ENCODE measurements at regions not wholly inside any gene's neighbourhood (a gene's known extent, or its start where the extent isn't known, plus 50 kb on each side); places are given as distances from the start of the nearest gene placed in this dataset.
A peak's percentile ranks its signal among the peaks of the same experiment; 100 is the strongest.

DNA sequence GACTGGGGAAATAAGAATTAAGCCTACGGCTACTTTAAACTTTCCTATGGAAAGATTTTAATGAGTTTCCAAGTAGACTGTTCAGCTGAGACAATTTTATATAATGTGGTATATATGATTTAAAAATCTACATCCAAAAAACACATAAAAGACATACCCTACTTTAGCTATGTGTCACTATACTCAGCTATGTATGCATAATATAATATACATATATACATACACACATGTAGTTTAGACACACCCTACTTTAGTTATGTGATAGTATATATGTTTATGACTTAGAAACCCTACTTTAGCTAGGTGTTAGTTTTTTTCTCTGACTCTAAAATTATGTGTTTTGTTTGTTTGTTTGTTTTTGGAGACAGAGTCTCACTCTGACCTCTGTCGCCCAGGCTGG lies 100.5 kb upstream of the DAB2 start:
- DNase-seq = no peak

DNA sequence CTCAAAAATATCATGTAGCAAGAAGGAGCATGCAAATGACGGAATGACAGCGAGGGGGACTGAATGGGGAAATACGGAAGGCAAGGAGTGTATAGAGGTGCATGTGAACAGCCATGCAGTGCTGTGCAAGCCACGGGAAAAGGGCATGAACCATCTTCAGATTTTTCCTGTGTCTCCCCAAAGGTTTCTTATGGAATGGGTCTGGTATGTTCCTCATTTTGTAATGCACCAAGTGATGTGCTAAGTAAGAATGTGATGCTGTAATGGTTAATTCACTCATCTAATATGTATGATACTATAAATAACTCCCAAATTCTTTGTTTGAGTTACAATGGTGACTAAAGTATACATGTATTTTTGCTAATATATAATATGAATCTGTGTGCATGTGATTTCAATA lies 99.0 kb upstream of the DAB2 start:
- DNase-seq = no peak

DNA sequence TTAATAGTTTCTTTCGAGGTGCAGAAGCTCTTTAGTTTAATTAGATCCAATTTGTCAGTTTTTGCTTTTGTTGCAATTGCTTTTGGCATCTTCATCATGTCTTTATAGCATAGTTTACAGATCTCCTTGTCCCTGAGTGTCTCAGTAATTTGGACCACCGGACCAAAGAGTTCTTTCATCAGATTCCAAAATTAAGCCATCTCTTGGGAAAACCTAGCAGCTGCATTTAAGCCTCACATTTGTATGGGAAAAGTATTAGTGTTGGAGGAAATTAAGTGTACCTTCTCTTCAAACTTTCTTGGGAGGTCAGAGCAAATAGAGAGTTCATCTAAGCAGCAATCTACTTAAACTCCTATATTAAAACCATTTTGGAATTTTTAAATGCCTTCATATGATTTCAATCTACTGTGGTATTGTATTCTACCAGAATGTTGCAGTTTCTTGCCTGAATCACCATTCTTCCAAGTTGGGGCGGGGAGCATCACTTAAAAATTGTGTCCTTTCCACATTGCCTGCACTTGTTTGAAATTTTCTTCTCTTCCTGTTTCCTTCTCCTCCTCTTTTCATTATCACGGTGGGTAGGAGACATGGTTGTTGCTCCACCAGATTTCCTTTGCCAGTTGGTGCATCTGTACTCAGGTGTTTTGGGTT lies 97.3 kb upstream of the DAB2 start:
- no peak for DNase-seq

DNA sequence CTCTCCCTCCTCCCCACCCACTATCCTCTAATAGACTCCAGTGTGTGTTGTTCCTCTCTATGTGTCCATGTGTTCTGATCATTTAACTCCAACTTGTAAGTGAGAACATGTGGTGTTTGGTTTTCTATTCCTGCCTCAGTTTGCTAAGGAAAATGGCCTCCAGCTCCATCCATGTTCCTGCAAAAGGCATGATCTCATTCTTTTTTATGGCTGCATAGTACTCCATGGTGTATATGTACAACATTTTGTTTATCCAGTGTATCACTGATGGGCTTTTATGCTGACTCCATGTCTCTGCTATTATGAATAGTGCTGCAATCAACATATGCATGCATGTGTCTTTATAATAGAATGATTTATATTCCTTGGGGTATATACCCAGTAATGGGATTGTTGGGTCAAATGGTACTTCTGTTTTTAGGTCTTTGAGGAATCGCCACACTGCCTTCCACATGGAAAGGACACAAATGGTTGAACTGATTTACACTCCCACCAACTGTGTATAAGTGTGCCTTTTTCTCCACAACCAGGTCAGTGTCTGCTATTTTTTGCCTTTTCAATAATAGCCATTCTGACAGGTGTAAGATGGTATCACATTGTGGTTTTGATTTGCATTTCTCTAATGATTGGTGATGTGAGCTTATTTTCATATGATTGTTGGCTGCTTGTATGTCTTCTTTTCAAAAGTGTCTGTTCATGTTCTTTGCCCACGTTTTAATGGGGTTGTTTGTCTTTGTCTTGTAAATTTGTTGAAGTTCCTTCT lies 96.5 kb upstream of the DAB2 start:
- no peak for DNase-seq

DNA sequence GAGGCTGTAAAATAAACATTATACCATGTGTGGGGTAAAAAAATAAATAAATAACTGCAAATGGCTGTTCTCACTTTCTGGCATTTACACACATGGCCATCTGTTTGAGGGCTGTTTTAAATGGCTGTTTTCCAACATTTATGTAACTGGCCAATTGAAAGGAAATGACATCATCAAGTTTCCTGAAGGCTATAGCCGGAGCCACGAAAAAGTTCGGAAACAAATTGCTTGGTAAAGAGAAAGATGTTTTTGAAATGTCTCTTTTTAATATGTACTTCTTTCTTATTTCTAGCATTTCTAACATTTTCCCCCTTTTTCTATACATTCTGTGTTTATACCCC lies 95.4 kb upstream of the DAB2 start:
- DNase-seq = peak; percentile 92 to 97

DNA sequence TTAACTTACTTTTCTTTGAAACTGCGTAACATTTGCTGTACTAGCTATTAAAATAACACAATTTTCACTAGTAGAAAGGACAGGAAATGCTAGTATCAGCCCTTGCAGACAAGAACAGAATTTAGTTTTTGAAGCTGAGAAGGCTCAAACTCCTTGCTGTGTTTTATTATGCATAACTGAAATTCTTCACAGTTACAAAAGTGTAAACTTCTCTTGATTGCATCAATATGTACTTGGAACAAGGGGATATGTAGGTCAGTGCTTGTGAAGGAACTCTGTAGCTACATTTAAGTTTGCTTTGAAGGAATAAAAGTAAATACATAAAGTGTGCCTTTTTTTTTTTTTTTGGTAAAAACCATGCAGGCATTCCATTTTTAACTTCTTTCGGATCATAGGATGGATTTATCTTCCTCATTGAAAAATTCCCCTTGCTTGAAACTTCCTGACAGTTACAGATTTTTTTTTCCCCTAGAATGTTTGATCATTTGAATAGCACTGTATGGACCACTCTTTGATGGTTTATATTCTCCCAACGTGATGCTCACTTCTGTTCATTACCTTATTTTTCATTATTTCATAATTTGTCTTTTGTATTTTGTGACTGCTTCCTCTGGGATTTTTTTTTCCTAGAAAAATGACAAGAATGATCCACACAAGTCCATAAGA lies 94.9 kb upstream of the DAB2 start:
- no peak for DNase-seq

DNA sequence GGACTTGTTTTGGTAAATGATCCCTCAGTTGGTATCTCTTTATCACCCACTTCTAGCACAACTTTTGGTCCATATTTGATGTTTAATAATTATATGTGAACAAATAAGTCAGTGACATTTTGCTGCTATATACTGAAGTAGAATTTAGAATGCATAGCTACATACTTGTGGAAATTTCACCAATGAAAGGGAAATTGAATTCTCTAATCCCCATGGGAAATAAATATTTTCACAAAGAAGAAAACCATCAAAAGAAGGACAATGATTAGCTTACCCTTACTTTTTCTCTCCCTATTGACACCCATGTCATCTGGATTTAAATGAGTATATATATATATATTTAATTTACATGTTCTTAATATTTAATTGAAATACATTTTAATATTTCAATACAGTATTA lies 94.3 kb upstream of the DAB2 start:
- peak in 1 of 2 experiments; percentile 57 for DNase-seq

DNA sequence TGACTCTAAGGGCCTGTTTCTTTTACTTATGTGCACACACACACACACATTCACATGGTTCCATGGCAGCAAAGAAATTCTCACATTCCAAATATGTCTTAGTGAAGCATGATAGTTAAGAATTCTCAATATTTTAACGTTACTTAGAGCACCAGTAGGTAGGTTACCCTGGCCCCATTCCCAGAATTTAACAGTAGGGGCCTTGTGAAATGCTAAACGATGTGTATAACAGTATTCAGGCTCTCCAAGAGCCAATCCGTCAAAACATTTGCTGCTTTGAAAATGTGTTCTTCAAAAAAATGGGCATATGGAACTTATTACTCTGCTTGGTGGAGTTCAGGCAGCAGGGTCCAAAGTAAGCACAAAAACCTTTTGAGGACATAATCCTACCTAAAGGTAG lies 93.7 kb upstream of the DAB2 start:
- DNase-seq = peak; percentile 92 to 97

DNA sequence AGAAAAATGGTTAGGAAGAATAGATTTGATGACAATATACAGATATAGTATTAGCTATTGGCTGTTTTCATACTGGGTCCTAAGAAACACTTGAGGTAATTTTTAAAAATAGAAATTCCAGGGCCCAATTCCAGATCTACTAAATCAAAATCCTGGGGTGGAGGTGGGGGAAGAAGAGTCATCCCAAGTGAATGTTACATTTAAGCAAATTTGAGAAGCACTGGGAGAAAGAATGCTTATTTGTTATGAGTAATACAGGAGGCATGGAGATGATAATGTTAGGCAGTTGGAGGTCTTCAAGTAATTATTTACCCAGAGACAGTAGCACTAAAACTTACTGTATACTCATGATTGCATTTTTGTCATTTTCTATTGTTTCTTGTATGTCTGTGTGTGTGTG lies 93.0 kb upstream of the DAB2 start:
- peak; percentile 41 to 74 for DNase-seq

DNA sequence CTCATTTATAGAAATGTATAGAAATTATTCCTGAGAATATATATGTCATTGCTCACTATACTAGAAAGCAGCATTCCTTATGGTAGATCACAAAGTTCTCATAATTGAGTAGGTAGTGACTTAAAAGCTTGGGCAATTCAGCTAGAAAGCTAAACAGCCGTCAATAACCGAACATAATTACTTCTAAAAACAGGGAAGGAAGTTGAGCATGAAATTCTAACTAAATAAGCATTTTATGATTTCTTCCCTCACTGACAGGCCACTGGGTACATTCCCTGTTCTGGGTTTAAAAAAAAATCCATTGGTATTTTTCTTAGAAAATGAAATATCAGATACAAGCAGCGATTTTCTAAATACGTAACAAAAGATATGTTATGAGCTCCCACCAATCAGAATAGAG lies 91.1 kb upstream of the DAB2 start:
- DNase-seq = no peak

DNA sequence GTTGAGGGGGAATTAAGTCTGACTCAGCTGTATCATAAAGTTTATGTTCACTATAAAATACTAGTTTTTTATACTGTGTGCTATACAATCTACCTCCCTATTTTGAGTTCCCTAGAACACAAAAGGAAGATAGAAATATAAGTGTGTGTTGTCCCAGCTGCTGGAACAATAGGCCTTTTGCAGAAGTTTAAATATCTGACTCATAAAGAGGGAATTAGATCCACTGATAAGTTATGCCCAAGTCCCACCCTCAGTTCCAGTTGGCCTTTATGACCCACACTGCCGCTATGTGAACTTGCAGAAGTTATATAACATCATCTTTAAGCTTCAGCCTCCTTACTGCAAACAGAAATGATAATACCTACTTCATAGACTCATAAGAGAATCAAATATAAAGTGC lies 88.5 kb upstream of the DAB2 start:
- DNase-seq = no peak

DNA sequence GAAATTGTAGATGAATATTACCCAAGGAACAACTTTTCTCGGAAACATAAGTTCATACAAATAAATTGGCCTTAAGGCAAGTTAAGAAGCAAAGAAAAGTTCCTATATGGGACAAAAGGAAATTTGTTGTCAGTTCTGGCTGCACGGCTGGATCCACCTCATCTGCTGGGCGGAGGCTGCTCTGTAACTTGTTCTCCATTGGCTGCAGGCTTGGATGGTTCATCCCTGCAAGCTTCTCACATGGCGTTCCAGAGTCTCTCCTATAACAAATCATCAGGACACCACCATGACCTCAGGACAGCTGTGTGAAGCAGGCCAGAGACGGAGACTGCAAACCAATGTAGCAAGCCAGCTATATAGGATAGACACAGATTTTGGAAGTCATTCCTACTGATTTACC lies 81.4 kb upstream of the DAB2 start:
- peak in 1 of 2 experiments; percentile 36 for DNase-seq

DNA sequence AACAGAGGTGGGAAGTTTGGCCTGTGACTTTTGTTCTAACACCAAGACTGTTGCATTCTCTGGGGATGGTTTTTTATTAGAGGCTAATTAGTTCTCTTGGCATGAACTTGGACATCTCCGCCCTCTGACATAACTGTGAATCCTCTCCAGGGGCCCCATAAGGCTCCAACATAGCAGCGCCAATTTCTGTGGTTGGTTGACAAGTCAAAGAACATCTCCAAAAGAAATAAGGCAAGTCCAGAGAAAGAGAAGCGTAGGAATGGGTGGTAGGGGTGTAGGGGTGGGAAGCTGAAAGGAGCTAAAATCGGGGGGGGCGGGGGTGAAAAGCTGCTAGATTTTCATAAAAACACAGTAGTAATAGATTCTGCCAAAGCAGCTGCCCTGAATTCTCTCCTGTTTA lies 81.0 kb upstream of the DAB2 start:
- DNase-seq = peak; percentile 30 to 70

DNA sequence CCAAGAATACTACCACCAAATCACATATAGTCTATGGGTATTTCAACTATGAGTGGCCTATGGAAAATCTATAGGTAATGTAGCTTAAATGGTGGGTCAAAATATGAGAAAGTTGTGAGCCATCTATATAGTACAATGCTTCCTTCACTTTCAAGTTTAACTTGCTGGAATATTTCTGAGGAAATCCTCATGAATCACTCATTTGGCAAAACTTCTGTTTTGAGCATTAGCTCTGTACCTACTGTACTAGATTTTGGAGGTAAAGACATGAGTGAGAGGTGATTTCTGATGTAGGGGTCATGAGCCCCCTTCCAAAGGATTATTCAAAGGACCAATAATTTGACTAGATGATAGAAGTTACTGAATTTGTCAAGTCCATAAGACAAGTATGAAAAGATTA lies 80.6 kb upstream of the DAB2 start:
- no peak for DNase-seq

DNA sequence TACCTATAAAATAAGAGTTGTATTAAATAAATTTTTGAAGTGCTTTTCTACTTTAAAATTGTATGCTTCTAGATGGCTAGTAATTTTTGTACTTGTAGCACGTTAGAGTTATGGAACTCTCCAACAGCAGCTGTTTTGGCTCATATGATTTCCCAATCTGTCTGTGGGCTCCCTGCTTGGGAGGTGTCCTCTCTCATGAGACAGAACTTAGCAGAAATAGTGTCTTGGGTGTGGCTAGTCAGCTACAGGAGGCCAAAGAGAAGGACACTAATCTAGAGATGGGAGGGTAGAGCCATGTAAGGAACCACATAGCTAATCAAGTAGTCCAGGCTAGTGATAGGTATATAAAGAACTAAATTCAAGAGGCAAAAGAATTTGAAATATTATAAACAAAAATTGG lies 78.4 kb upstream of the DAB2 start:
- no peak for DNase-seq

DNA sequence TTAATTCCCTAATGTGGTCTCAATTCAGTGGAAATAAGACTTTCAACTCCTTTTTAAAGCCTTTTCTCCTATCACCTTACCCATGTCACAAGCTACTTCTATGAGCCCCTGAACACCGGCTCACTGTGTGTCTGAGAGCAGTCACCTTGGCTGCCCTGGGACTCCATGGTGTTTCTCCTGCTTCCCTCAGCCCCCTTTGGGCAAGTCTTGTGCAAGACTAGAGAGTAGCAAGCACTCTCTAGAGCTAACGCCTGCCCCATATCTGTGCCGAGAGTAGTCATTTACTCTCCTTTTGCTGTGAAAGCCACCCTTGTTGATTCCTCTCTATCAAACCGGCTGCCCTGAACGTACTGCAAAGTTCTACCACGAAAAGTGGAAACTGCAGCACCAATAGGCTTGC lies 77.9 kb upstream of the DAB2 start:
- DNase-seq = no peak

DNA sequence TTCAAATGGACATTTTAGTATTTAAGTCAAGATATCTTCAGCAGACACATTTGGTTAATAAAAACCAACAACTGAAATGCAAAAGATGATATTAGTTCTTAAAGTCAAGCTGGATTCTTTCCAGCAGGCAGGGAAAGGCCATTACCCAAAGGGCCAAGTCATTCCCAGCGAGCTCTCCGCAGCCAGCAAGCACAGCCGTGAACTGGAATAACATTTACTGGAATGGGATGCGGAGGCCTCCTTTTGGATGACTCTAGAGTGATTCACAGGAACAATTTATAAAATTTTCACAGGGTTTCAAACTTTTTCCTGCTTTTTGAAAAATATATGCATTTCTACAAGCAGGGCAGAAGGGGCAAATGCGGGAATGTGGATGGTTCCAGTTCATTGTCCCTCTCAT lies 76.6 kb upstream of the DAB2 start:
- peak in 1 of 2 experiments; percentile 62 for DNase-seq

DNA sequence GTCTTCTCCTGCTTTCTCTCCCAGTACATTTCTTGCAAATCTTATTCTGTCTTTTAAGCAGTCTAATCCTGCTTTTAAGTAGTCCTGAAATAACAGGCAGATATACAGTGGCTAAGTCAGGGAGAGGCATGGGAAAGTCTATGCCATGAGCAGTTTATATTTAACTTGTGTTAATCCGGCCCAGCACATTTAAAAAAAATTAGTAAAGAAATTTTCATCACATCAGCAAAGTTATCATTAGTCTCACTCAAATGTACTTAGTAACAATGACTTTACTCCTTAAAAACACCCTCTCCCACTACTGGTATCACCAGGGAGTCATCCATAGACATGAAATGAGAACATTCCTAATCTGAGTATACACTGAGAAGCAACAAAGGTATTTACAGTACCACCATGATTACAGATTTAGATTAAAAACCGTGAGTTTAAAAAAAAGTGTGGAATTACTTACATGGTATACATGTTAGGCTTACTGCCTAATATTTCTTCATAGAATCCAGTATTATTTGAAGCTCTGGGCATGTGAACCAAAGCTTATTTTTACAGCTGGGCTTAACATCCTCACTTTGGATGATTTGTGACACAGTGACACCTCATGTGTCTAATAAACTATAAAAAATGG lies 75.9 kb upstream of the DAB2 start:
- DNase-seq = no peak

DNA sequence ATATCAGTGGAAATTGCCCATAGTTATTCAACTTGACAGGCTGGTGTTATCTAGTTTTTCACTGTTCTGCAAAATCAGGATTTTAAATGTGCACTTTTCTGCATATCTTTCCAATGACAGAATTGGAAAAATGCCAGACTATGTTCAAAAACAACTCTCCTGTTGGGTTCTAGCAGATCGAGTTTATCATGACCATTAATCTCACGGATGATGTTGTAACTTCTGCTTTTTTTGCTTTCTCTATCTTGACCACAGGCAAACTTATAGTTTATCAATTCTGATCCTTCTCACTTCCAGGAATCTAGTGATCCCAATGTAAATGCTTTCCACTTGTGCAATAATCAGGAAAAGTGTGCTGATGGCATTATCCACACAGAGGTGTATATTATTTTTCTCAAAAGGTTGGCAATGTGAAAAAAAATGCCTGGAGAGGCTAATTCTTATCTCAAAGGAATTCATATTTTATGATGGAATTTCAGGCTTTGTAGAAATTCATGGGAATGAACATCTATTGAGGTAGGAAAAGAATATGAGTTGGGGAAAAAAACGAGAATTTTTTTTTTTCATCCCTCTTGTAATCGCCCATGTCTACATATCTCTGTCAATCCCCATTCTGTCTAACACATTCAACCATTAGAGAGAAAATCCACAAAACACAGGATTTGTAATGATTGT lies 73.6 kb upstream of the DAB2 start:
- DNase-seq = peak in 1 of 2 experiments; percentile 50

DNA sequence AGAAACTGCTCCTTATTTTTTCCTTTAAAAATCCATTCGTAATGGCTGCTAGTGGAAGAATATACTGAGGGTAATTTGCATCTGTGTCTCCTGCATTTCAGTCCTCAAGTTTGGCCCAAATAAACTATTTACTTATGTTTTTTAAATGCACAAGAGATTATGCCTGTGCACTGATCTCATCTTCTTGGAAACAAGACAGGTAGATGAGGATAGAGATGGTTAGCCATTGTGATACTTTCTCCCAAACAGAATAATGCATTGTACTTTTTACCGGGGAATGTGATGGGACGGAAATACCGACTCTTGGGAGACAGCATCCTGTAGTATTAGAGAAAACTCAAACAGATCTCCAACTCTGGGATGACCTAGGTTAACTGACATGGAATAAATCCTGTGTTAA lies 72.5 kb upstream of the DAB2 start:
- no peak for DNase-seq

DNA sequence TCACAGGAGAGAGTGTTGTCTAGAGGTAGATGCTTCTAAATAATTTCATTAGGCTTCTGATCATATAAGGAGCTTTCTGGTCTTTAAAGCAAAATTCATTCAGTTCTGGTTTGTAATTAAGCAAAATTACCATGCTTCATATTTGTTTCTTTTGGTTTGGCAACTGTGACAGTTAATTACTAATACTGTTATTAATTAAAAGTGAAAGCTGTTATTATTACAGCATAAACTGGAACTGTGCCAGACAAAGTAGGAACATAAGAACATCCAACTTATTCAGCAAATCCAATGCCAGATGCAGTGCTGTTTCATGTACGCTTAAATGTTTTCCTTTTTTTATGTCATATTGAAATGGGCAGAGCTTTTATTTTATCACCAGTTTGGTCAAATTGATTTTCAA lies 70.4 kb upstream of the DAB2 start:
- peak; percentile 56 to 57 for DNase-seq

DNA sequence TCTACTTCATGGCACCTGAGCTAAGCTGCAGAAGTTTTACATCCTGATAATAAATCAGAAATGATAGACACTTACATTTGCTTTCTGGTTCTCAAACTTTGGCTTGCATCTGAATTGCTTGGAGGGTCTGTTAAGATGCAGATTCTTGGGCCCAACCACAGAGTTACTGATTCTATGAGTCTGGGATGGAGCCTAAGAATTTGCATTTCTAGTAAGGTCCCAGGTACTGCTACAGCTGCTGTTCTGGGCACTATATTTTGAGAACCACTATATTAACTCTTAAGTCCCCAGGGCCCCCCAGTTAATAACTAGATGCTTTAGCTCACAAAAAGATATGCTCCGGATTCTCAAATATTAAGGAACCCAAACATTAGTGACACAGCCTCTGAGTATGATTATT lies 69.8 kb upstream of the DAB2 start:
- DNase-seq = no peak

DNA sequence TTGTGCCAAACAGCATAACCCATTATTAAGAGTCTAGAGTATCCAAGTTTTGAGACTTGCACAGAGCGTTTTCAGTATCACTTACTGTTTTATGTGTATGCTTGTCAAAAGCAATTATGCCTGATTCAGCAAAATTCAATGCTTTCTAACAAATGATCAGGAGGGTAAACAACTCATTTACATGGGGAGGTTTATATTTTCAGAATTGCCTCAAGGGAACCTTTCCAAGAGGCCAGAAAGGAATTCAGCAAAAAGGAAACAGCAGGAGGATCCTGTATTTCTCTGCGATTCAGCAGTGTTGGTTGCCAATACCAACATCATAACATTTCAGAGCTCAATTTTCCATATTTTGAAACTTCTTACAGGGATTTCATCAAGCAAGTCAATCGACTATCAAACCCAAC lies 69.3 kb upstream of the DAB2 start:
- peak; percentile 29 to 77 for DNase-seq

Measured in NCI-H446 (cell line).